ENCODE measurements at regions not wholly inside any gene's neighbourhood (a gene's known extent, or its start where the extent isn't known, plus 50 kb on each side); places are given as distances from the start of the nearest gene placed in this dataset.

DNA sequence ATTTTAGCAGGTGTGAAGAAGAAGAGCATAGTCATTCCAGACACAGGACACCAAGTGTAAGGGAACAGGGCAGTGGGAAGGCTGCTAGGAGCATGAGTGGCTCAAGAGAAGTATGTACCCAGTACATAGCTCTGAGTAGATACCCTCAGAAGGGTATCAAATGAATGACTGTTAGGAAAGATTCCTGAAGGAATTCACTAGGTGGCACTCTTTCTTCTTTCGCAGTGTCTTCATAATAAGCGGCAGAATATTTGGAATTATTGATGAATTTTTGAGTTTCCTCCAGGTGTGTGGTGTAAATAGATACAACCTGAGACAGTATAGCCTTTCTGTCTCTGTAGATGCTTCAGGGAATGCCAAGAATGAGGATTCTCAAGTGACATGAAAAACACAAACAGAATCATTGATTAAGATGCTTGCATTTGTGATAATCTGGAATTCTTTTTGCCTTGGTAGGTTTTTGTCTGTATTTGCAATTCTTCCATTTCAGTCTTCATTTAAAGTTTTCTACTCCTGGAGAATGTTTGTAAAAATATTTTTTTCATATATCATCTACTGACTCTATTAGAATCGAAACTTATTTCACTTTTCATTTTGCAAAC lies 264.3 kb upstream of the RIMS1 start:
- TF ChIP-seq SPI1 (IDR thresholded peaks at IDR 0.05; ENCODE audit: low read depth, low read length) (no peak), TAF1 (IDR thresholded peaks at IDR 0.05; ENCODE audit: low read depth, low read length) (no peak), POLR2AphosphoS5 (IDR thresholded peaks at IDR 0.05; ENCODE audit: low read depth, low read length) (no peak), POLR2A (IDR thresholded peaks at IDR 0.05; ENCODE audit: low read depth, low read length) (no peak), POU2F2 (IDR thresholded peaks at IDR 0.05; ENCODE audit: low read depth, low read length) (no peak)
